HG02852 (cell line): ENCODE measurements at regions not wholly inside any gene's neighbourhood (a gene's known extent, or its start where the extent isn't known, plus 50 kb on each side); places are given as distances from the start of the nearest gene placed in this dataset.

Source experiments
- ATAC-seq: cut with Tn5 transposase; IDR thresholded peaks from one replicate; pipeline ENCODE4 v1.9.1; 2021; ENCODE audit warnings: mild to moderate bottlenecking, moderate library complexity; ENCODE audit not compliant: unreplicated experiment

DNA sequence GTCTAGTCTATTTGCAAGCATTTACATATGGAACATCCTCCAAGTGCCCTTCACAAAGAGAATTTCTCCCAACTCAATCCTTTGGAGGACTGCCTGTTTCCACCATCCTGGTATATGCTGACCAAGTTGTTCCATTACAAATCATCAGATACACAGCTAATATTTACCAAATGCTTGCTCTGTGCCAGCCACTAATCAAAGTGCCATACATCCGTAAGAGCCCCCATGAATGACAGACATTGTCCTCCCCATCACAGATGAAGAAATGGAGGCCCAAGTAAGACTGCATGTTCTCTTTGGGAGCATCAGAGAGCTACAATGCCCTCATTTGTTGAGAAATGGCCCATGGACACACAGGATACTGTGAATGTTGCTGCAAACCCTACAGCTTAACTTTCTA is 130.0 kb upstream of the BACE2 start:
- ATAC-seq = no peak

DNA sequence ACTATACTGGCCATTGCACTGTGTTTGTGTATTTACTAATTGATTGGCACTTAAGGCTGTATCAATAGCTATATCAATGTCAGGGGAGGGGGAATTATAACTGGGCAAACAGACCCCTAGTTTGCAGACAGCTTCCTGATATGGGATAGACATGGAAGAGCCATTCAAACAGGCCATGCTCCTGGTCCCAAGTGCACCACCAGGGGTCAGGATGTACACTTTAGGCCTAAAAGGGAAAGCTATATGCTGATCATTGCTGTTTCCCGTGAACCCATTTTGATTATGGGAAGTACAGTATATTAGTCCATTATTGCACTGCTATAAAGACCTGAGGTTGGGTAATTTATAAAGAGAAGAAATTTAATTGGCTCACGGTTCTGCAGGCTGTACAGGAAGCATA is 124.9 kb upstream of the BACE2 start:
- no peak for ATAC-seq

DNA sequence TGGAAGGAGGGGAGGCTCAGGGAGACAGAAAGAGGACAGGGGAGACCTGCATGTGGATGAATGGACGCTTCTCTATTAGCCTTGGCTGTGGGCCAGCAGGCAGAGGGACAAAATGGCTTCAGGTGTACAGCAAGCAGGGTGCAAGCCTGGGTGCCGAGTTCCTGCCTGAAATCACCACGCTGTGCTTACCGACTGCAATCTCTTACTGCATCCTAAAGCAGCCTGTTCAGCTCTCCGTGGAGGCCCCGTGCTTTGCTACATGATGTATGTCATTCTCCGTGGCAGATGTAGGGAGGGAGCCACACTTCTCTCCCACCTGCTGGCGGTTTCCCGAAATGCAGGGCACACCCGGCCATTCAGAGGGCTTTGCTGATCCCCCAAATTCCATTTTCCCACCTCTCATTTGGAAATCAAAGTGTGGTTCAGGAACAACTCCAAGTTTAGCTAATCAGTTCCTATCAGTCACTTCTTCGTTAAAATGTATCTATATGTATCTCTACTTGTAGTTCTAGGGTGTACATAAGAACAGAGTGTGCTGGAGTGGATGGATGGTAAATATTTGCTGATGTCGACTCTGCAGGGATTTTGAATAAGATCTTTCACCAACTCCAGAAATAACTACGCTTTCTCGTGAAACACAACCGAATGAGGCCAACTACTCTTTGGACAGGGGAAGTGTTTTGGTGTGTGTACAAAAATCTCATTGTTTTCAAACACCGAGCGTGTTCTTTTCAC is 122.3 kb upstream of the BACE2 start:
- no peak for ATAC-seq

DNA sequence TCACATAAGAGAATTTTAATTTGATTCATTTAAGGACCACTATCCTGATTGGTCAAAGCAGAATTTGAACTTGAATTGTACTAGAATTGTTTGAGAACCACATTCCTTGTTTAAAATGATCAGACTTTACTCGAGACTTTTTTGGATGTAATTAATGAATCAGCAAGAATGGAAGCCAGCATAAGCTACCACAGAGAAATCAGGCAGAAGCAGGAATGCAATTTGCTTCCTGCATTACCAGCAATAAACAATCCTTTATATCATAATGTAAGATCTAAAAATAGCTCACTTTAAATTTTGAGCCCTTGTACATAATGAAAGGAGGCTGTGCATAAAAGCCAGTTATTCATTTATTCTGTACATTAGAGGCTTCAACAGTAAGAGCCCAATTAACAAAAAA is 119.8 kb upstream of the BACE2 start:
- ATAC-seq = no peak

DNA sequence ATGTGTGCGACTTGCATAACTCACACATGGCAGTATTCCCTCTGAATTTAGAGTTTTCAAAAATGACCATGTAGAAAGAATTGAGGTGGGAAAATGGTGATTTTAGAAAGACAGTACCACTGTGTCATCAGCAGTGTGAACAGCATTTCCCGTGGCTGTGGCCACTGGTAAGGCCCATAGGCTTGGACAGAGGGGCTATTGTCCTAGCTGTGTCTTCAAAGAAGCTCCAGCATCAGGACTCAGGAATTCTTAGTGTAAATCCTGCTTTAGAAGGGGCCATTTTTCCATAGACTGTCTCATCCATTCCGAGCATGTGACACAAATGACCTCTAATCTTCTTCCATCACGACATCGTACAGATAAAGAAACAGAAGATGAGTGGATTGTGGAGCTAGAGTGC is 119.3 kb upstream of the BACE2 start:
- no peak for ATAC-seq

DNA sequence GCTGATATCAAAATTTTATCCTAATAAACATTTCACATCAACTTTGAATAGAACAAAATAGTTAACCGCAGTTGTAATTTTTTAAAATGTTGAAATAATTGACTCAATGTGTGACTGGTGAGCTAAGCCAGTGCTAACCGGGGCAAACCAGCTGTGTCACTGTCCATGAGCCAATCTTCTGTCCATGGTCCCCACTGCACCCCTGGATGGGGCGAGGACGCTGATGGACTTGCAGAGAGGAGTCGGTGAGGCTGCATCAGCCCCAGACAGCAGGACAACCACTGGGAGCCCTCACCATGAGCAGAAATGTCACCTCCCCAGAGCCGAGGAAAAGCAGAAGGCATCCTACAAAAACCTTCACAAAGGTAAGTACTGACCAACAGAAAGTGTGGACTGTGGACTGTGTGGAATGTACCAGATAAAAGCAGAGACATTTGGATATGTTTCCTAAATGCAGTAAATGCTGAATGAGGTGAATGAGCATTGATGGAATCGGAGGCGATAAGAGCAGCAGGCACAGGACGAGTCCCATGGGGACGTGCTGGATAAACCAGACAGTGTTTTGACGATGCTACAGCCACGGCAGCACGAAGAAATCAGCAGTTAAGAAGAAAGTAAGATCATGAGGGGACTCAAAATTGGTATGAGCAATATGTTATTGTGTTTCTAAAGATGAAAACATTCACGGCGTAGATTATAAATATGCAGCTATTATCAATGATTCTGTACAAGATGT is 115.0 kb upstream of the BACE2 start:
- no peak for ATAC-seq

DNA sequence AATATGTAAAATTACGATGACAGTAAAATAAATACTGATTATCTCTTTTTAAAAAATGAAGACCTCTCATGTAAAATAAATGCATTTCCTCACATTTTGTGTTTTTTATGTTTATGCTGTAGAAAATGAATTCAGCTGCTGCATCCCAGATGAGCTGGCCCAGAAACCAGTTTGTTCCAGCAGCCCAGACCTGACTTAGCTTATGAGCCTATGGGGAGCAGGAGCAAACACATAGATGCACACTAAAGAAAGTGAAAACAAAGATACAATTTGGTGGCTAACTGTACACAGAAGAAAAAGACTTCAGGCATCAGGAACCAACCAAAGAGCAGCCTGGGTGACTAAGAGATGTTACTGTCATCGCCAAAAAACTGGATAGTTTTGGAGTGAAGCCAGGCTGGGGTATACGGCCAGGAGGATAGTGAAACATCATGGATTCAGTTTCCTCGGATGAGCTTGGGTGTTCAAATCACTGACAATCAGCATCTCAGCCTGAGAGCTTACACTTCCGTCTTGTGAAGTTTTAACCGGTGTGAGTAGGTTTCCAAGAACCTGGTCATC is 113.9 kb upstream of the BACE2 start:
- ATAC-seq = no peak

DNA sequence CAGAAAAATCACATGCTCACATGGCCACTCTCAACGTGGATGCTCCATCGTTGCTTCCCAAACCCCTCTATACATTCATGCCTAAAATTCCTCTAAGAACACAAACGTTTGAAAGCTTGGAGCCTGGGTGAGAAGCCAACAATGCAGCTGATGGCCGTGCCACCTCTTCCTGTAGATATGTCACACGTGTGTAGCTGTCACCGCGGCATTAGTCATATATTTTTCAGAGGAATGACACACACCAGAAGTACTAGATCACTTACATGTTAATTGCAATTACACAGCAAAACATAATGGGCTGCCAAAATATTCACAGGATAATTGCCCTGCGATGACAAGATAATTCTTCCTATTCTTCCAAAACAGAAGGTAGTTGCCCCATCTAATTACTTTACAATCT is 112.7 kb upstream of the BACE2 start:
- ATAC-seq = no peak

DNA sequence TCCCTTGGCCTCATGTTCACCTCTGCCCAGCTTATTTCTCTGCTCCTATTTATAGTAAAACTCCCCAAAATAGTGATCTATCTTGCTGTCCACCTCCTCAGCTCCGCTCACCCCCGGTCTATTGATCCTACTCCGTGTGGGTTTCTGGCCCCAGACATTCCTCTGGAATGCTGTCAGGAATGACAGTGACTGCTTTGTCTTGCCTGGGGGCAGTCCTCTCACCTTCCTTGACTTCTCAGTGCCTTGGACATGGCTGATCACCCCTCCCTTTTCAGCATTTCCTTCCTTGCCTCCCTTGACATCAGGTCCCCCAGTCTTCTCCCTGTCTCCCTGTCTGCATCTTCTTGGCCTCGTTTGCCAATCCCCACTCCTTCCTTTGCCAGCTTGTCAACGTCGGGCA is 108.1 kb upstream of the BACE2 start:
- ATAC-seq = no peak

DNA sequence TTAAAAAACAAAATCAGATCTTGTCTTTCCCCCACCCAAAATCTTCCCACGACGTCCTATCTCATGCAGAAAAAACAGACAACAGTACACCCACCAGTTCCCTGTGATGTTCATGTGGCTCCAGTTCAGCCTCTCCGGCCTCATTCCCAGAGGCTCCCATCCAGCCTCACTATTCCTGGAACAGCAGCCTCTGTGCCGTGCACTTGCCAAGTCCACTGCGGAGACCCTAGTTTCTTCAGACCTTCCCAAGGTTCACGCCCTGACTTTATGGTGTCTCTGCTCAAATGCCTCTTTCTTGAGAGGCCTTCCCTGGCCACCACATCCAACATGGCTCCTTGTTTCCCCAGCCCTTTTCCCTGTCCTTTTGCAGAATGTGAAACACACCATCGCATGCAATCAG is 106.3 kb upstream of the BACE2 start:
- no peak for ATAC-seq

DNA sequence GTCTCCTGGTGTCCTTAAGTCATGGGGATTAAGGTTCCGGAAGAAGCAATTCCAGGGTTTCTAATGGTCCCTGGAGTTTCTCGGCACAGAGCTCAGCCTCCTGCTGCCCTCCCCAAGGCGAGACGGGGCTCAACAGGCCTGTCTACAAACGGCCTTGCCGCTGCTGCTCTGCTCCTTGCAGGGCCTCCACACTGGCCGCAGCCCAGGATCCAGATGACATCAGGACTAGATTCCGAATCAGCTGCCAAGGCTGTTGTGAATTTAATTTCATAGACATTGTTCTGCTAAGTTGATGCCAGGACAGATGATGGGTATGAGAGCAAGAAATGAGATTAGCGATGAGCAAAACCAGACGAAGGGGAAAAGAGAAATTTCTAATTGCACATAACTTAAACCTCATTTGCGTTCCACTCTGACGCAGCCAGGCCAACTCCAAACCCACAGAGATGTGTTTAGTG is 103.6 kb upstream of the BACE2 start:
- no peak for ATAC-seq

DNA sequence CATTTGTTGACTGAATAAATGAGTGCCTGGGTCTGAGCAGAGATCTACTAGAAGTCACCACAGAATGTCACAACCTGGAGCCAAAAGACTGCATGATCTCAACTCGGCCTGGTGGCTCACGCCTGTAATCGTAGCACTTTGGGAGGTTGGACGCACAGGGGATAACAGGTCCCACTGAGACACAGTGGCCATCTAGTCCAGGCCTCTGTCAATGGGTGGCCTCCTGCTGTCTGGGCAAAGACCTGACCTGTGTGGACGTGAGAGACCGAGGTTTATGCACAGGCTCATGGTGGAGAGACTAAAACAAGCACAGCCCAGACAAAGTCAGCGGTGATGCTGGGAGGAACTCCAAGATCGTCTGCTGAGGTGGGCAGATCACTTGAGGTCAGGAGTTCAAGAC is 103.0 kb upstream of the BACE2 start:
- ATAC-seq = no peak

DNA sequence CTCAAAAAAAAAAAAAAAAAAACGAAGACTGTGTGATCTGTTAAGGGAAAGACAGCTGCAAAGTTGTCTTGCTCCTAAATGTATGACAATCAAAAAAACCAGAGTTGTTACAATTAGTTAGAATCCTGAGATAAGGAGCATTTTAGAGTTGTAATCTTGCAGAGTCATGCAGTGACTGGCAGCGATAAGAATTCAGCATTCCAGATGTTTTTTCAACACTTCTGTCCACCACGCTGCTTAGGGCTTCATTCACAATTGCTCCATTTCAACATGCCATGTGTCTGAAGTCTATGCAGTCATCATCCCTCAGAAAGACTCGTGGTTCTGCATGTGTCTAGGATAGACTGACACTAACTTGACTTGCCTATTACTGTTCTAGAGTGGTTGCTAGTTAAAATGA is 102.4 kb upstream of the BACE2 start:
- no peak for ATAC-seq

DNA sequence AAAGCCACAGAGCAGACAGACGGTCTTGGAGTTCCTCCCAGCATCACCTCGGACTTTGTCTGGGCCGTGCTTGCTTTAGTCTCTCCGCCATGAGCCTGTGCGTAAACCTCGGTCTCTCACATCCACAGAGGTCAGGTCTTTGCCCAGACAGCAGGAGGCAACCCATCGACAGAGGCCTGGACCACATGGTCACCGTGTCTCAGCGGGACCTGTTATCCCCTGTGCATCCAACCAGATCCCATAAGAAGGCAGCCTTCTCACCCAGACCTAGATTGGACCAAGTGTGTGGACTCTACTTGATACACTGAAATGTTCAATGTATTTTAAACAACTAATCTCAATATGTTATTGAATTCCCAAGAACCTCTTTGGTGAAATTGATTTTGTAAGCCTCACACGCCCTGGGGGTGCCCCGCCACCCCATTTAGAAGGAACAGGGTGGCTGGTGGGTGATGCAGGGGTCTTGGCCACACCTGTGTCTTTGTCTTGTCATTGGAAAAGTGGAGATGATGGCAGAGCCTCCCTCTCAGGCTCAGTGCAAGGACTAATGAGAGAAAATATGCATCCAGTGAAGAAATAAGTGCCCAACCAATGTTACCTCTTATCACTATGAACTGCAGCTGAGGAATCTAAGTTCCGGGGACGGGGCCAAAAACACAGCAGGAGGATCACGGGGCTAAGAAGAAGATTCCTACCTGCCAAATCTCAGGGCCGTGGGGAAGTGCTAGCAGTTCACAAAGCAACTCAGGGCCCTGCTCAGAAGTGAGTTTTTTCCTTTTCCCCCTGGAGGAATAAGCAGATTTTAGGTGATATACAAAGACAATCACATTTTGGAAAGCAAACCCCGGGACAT is 101.6 kb upstream of the BACE2 start:
- no peak for ATAC-seq

DNA sequence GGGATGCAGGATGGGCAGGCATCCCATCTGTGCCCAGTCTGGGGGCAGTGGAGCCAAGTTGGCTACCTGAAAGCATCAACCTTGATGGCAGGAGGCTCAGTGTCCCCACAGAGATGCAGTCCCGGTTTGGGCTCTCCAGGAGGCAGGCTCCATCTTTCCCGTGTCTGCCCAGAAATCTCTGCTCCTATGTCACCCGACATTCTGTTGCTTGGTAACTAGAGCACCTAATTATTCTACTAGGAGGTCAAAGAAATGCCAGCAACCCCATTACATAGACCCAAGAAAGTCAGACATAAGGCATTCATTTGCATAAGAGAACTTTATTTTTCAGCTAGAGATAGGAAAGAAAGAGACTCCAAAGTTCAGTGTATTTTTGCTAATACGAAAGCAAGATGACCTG is 100.3 kb upstream of the BACE2 start:
- ATAC-seq = no peak

DNA sequence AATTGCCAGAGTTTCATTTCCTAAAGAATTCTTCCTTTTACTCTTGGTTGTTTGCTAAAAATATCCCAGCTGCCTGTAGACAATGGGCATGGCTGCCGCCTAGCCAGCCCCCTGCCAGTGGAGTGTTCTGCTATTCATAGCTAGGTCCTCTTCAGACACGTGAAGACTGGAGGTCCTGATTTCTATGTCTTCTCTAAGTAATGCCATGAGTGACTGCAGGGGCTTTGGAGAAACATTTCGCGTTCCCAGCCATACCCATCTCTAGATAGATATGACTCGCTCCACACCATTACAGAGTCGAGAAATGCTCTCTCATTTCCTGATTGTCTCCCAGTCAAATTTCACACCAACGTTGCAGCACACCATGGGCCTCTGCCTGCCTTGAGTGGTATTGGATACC is 99.5 kb upstream of the BACE2 start:
- no peak for ATAC-seq

DNA sequence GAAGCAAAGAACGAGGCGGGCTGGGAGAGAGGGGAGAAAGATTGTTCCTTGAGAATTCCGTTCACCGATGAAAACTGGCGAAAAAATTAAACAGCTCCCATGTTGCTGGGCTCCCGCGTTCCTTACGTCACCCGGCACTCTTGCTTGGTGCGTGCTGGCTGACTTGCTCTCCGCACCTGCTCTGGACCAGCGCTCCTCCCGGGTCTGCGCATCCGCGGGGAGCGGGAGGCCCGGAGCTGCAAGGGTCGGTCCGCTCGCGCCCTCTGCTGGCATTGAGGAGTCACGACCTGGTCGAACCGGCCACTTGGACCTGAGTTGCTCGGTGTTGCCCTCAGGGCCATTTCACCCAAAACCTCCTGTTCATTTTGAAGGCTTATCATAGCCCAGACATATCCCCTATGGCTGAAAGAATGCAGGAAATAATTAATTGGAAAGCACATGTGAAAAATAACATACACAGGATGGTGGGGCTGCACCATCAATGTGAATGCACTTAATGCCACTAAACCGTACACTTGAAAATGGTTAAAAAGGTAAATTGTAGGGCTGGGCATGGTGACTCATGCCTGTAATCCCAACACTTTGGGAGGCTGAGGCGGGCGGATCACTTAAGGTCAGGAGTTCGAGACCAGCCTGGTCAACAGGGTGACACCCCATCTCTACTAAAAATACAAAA is 98.9 kb upstream of the BACE2 start:
- ATAC-seq = peak; percentile 61

DNA sequence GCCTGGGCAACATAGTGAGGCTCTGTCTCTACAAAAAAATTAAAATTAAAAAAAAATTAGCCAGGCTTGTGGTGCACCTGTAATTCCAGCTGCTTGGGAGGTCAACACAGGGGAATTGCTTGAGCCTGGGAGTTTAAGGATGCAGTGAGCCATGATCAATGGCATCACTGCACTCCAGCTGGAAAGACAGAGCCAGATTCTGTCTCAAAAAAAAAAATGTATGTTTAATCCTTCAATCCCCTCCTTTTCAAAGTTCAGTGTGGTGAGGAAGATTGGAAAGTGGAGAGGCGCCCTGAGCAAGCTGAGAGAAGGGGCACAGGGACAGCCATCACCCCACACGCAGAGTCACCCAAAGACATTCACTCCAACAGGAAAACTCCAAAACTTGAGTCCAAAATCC is 97.7 kb upstream of the BACE2 start:
- no peak for ATAC-seq

DNA sequence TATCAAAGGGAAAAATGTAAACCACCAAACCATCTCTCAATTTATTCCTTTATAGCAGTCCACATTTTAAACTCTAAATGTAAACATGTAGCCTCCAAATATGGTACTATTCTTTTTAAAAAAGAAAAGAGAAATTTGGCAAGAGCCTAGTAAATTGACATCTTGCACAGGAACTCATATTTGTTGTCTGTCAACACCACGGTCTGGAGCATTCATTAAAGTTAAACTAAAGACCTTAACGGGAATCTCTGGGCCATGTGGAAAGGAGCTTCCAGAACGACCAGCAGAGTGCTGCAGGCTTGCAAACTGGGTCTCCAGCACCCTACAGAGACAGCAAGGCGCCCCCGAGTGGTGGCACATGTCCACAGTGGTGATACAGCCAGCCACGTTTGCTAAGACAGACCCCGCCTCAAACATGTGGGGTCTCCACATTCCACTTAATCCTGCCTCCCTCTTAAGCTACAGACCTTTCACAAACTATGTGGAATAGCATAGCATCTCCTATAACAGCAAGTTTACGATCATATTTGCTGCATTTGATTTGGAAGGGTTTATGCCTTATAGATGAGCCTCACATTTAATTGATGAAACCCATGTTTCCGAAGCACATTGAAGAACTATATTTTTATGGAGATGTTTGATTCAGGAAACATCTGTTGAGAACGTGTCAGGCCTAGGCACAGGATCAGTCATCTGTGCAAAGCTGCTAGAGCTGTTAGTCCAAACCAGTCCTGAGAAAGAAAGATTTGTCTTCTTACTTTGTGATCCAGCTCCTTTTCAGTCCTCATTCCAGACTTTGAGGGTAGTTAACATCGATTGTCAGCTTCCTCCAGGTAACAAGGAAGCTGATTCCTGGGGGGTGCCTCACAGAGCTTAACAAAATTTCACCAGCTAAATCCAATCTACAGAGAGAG is 96.4 kb upstream of the BACE2 start:
- no peak for ATAC-seq

DNA sequence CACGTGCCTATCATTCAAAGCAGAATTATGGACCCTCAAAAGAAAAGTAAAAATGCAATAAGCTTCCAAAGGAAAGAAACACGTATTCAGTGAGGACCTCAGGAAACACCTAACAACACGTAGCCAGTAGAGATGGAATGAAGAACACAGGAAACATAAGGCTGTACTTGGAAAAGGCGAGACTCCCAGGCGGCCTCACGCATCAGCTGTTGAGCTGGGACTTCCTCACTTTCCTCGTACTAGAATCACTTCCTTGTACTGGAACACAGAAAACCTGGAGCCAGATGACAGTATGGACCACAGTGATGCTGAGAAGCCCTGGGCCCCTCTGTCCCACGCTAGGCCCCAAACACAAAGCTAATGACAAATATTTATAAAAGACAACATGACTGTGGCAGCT is 94.4 kb upstream of the BACE2 start:
- ATAC-seq = no peak
